HEK293 (cell line): ENCODE measurements at regions not wholly inside any gene's neighbourhood (a gene's known extent, or its start where the extent isn't known, plus 50 kb on each side); places are given as distances from the start of the nearest gene placed in this dataset.

Experiments
- CTCF ChIA-PET: fragments of 350-600 bp; formaldehyde crosslinking; extraction: SDS; loops from one replicate; lab custom pipeline; 2021; ENCODE audit warnings: antibody characterized with exemption; lab: Yijun Ruan, JAX
- POLR2A ChIA-PET: fragments of 300-600 bp; formaldehyde crosslinking; extraction: SDS; loops from one replicate; lab custom pipeline; 2020; ENCODE audit warnings: antibody characterized with exemption, inconsistent platforms; lab: Yijun Ruan, JAX
- H3K27ac ChIP-seq: fragments of 200-500 bp; sonication (Bioruptor generic); 2 replicates; pipeline ENCODE4 v1.5.1; 2014; ENCODE audit warnings: low read depth, low read length, control low read depth, inconsistent platforms; ENCODE audit errors: extremely low read depth
- H3K36me3 ChIP-seq, 2 experiments: fragments of 200-500 bp in 1 of 2; sonication (Bioruptor generic) in 1 of 2; 1 replicate in 1 of 2; 2 replicates in 1 of 2; pipeline ENCODE4 v1.5.1; 2014 to 2017; ENCODE audit warnings: inconsistent platforms in 2 of 2, low read length in 2 of 2; ENCODE audit not compliant: control insufficient read depth in 2 of 2, insufficient read depth in 1 of 2
- H3K4me1 ChIP-seq: fragments of 200-500 bp; sonication (Bioruptor generic); 2 replicates; pipeline ENCODE4 v1.5.1; 2014; ENCODE audit warnings: mild to moderate bottlenecking, low read length, inconsistent platforms; ENCODE audit not compliant: control insufficient read depth, insufficient read depth
- H3K4me3 ChIP-seq: 2 replicates; pipeline ENCODE4 v1.5.1; 2011; ENCODE audit warnings: low read depth, mild to moderate bottlenecking, control low read depth, low read length, moderate library complexity
- H3K9me3 ChIP-seq: fragments of 200-500 bp; sonication (Bioruptor generic); 2 replicates; pipeline ENCODE4 v1.5.1; 2014; ENCODE audit warnings: low read depth, low read length, inconsistent platforms; ENCODE audit not compliant: control insufficient read depth, insufficient read depth
- BCL11B ChIP-seq: fragments of 450-650 bp; formaldehyde crosslinking; IDR thresholded peaks from 2 replicates; pipeline ENCODE4 v1.5.1; 2016; ENCODE audit warnings: low read depth, missing biosample characterization, missing genetic modification characterization
- EGR2 ChIP-seq: fragments of 450-650 bp; formaldehyde crosslinking; IDR thresholded peaks from 2 replicates; pipeline ENCODE4 v1.5.1; 2016; ENCODE audit warnings: low read depth, missing biosample characterization, missing genetic modification characterization
- FEZF1 ChIP-seq: fragments of 450-650 bp; formaldehyde crosslinking; IDR thresholded peaks from 2 replicates; pipeline ENCODE4 v1.5.1; 2016; ENCODE audit warnings: missing biosample characterization, missing genetic modification characterization
- GLIS2 ChIP-seq: fragments of 450-650 bp; formaldehyde crosslinking; IDR thresholded peaks from 2 replicates; pipeline ENCODE4 v1.5.1; 2016; ENCODE audit warnings: missing biosample characterization, missing genetic modification characterization
- KLF10 ChIP-seq: fragments of 450-650 bp; IDR thresholded peaks from 2 replicates; pipeline ENCODE4 v1.5.1; 2018; ENCODE audit warnings: missing biosample characterization, mild to moderate bottlenecking, missing genetic modification characterization
- MZF1 ChIP-seq: fragments of 450-650 bp; formaldehyde crosslinking; IDR thresholded peaks from 2 replicates; pipeline ENCODE4 v1.5.1; 2017; ENCODE audit warnings: missing biosample characterization, missing genetic modification characterization, borderline replicate concordance
- PRDM4 ChIP-seq: fragments of 450-650 bp; formaldehyde crosslinking; IDR thresholded peaks from 2 replicates; pipeline ENCODE4 v1.5.1; 2017; ENCODE audit warnings: missing biosample characterization, missing genetic modification characterization
- SP2 ChIP-seq: fragments of 450-650 bp; formaldehyde crosslinking; IDR thresholded peaks from 2 replicates; pipeline ENCODE4 v1.5.1; 2016; ENCODE audit warnings: missing biosample characterization, missing genetic modification characterization
- YY1 ChIP-seq: fragments of 450-650 bp; formaldehyde crosslinking; IDR thresholded peaks from 2 replicates; pipeline ENCODE4 v1.5.1; 2018; ENCODE audit warnings: missing biosample characterization, missing genetic modification characterization
- ZBTB21 ChIP-seq: fragments of 450-650 bp; formaldehyde crosslinking; IDR thresholded peaks from 2 replicates; pipeline ENCODE4 v1.5.1; 2017; ENCODE audit warnings: missing biosample characterization, missing genetic modification characterization
- ZNF133 ChIP-seq: fragments of 450-650 bp; formaldehyde crosslinking; IDR thresholded peaks from 2 replicates; pipeline ENCODE4 v1.5.1; 2016; ENCODE audit warnings: missing biosample characterization, missing genetic modification characterization
- ZNF16 ChIP-seq: fragments of 450-650 bp; formaldehyde crosslinking; IDR thresholded peaks from 2 replicates; pipeline ENCODE4 v1.5.1; 2016; ENCODE audit warnings: low read depth, missing biosample characterization, missing genetic modification characterization
- ZNF184 ChIP-seq: fragments of 450-650 bp; IDR thresholded peaks from 2 replicates; pipeline ENCODE4 v1.5.1; 2018; ENCODE audit warnings: missing biosample characterization, mild to moderate bottlenecking, missing genetic modification characterization
- ZNF2 ChIP-seq: fragments of 450-650 bp; formaldehyde crosslinking; IDR thresholded peaks from 2 replicates; pipeline ENCODE4 v1.5.1; 2016; ENCODE audit warnings: missing biosample characterization, missing genetic modification characterization
- ZNF248 ChIP-seq: fragments of 450-650 bp; formaldehyde crosslinking; IDR thresholded peaks from 2 replicates; pipeline ENCODE4 v1.5.1; 2017; ENCODE audit warnings: missing biosample characterization, missing genetic modification characterization
- ZNF292 ChIP-seq: fragments of 450-650 bp; formaldehyde crosslinking; IDR thresholded peaks from 2 replicates; pipeline ENCODE4 v1.5.1; 2016; ENCODE audit warnings: low read depth, missing biosample characterization, missing genetic modification characterization, borderline replicate concordance
- ZNF366 ChIP-seq: fragments of 450-650 bp; formaldehyde crosslinking; conservative IDR thresholded peaks from 2 replicates; pipeline ENCODE4 v1.5.1; 2016; ENCODE audit warnings: missing biosample characterization, missing genetic modification characterization
- ZNF398 ChIP-seq: fragments of 450-650 bp; formaldehyde crosslinking; IDR thresholded peaks from 2 replicates; pipeline ENCODE4 v1.5.1; 2017; ENCODE audit warnings: missing biosample characterization, missing genetic modification characterization
- ZNF426 ChIP-seq: fragments of 450-650 bp; formaldehyde crosslinking; IDR thresholded peaks from 2 replicates; pipeline ENCODE4 v1.5.1; 2017; ENCODE audit warnings: missing biosample characterization, missing genetic modification characterization, mild to moderate bottlenecking, inconsistent platforms, moderate library complexity
- ZNF529 ChIP-seq: fragments of 450-650 bp; formaldehyde crosslinking; IDR thresholded peaks from 2 replicates; pipeline ENCODE4 v1.5.1; 2017; ENCODE audit warnings: missing genetic modification characterization, missing biosample characterization; ENCODE audit not compliant: insufficient replicate concordance
- ZNF530 ChIP-seq: fragments of 450-650 bp; formaldehyde crosslinking; IDR thresholded peaks from 2 replicates; pipeline ENCODE4 v1.5.1; 2016; ENCODE audit warnings: low read depth, missing biosample characterization, missing genetic modification characterization
- ZNF561 ChIP-seq: fragments of 450-650 bp; IDR thresholded peaks from 2 replicates; pipeline ENCODE4 v1.5.1; 2018; ENCODE audit warnings: missing biosample characterization, missing genetic modification characterization, borderline replicate concordance
- ZNF580 ChIP-seq: fragments of 450-650 bp; formaldehyde crosslinking; IDR thresholded peaks from 2 replicates; pipeline ENCODE4 v1.5.1; 2016; ENCODE audit warnings: missing biosample characterization, missing genetic modification characterization
- ZNF596 ChIP-seq: fragments of 450-650 bp; IDR thresholded peaks from 2 replicates; pipeline ENCODE4 v1.5.0; 2018; ENCODE audit warnings: missing biosample characterization, mild to moderate bottlenecking, missing genetic modification characterization, moderate library complexity
- ZNF658 ChIP-seq: fragments of 450-650 bp; formaldehyde crosslinking; IDR thresholded peaks from 2 replicates; pipeline ENCODE4; 2016; ENCODE audit warnings: missing biosample characterization, missing genetic modification characterization
- ZNF76 ChIP-seq: fragments of 450-650 bp; formaldehyde crosslinking; IDR thresholded peaks from 2 replicates; pipeline ENCODE4; 2016; ENCODE audit warnings: low read depth, missing biosample characterization, missing genetic modification characterization, borderline replicate concordance
- ZNF776 ChIP-seq: fragments of 450-650 bp; formaldehyde crosslinking; IDR thresholded peaks from 2 replicates; pipeline ENCODE4 v1.5.0; 2017; ENCODE audit warnings: missing biosample characterization, missing genetic modification characterization, borderline replicate concordance
- ZSCAN30 ChIP-seq: fragments of 450-650 bp; IDR thresholded peaks from 2 replicates; pipeline ENCODE4 v1.5.1; 2018; ENCODE audit warnings: missing biosample characterization, mild to moderate bottlenecking, missing genetic modification characterization, moderate library complexity

- Histone ChIP-seq H3K4me1 (no peaks in the 10 kb centered on the region), H3K4me3 (no peak overlapping the region), H3K9me3 (no peaks in the 10 kb centered on the region), H3K36me3 (no peaks in the 10 kb centered on the region), H3K27ac (no peak overlapping the region)
- TF ChIP-seq MZF1, result no peak
- TF ChIP-seq YY1, result no peak
- no peak for TF ChIP-seq ZNF184 (tag by site-specific recombination)
- TF ChIP-seq ZNF366 (tag by site-specific recombination), result no peak
- no peak for TF ChIP-seq ZNF529 (tag by site-specific recombination)
- no peak for TF ChIP-seq ZBTB21 (tag by site-specific recombination)
- no peak for TF ChIP-seq FEZF1 (tag by site-specific recombination)
- no peak for TF ChIP-seq ZNF561
- no peak for TF ChIP-seq ZNF2
- CTCF ChIA-PET, result interaction anchor here (0.7 kb wide), 1 partner anchor 27 kb away, joined by 3 read pairs; no protein-coding TSS in a partner anchor
- POLR2A ChIA-PET, result no interaction called here
Observed at GRCh38 chr15:72864681-72865080, 81.1 kb upstream of the ADPGK start.

GRCh38 chr15:72861354-72861910 lies 77.9 kb upstream of the ADPGK start:
- no peaks in the 10 kb centered on the region for H3K9me3 ChIP-seq
- CTCF ChIA-PET, result interaction anchor here (1.0 kb wide), 1 partner anchor 27 kb away, joined by 4 read pairs; no protein-coding TSS in a partner anchor
- TF ChIP-seq GLIS2 (tag by site-specific recombination), result no peak
- TF ChIP-seq BCL11B (tag by site-specific recombination), result no peak
- TF ChIP-seq ZNF658 (tag by site-specific recombination), result no peak
- no peak for TF ChIP-seq ZNF76 (tag by site-specific recombination)
- TF ChIP-seq ZNF530 (tag by site-specific recombination), result no peak
- no peak for TF ChIP-seq EGR2 (tag by site-specific recombination)
- TF ChIP-seq SP2 (tag by site-specific recombination), result no peak
- TF ChIP-seq ZNF596 (tag by site-specific recombination), result no peak
- TF ChIP-seq KLF10, result no peak
- TF ChIP-seq ZNF133 (tag by site-specific recombination), result no peak
- TF ChIP-seq ZNF292, result no peak
- TF ChIP-seq ZNF426 (tag by site-specific recombination), result no peak
- TF ChIP-seq ZNF248 (tag by site-specific recombination), result no peak
- TF ChIP-seq PRDM4 (tag by site-specific recombination), result no peak
- no peak for TF ChIP-seq ZSCAN30 (tag by site-specific recombination)
- no peak for TF ChIP-seq ZNF398 (tag by site-specific recombination)
- TF ChIP-seq ZNF16, result no peak
- no peak for TF ChIP-seq ZNF580 (tag by site-specific recombination)
- TF ChIP-seq ZNF776 (tag by site-specific recombination), result no peak
- TF ChIP-seq, all 188 proteins: peak for 0
- Histone ChIP-seq H3K4me1 (no peaks in the 10 kb centered on the region), H3K4me3 (no peak overlapping the region), H3K27ac (no peak overlapping the region), H3K36me3 (no peaks in the 10 kb centered on the region)
- POLR2A ChIA-PET, result no interaction called here
